Coronary artery (tissue), 2 donors: ENCODE measurements at regions not wholly inside any gene's neighbourhood (a gene's known extent, or its start where the extent isn't known, plus 50 kb on each side); places are given as distances from the start of the nearest gene placed in this dataset.

Experiments used
- DNase-seq: peaks from one replicate; pipeline ENCODE4 v3.0.0-alpha.2; 2017; ENCODE audit warnings: low spot score
- H3K27ac ChIP-seq, 2 donors: fragments of 200-600 bp; sonication (generic); one replicate each; pipeline ENCODE4 v1.5.1; 2016 to 2019
- H3K4me3 ChIP-seq: fragments of 200-600 bp; sonication (generic); 2 replicates; pipeline ENCODE4 v1.5.1; 2016; ENCODE audit warnings: mild to moderate bottlenecking, moderate library complexity
- CTCF ChIP-seq: fragments of 200-600 bp; sonication (generic); IDR thresholded peaks from one replicate; pipeline ENCODE4 v1.5.1; 2019; ENCODE audit warnings: antibody characterized with exemption

DNA sequence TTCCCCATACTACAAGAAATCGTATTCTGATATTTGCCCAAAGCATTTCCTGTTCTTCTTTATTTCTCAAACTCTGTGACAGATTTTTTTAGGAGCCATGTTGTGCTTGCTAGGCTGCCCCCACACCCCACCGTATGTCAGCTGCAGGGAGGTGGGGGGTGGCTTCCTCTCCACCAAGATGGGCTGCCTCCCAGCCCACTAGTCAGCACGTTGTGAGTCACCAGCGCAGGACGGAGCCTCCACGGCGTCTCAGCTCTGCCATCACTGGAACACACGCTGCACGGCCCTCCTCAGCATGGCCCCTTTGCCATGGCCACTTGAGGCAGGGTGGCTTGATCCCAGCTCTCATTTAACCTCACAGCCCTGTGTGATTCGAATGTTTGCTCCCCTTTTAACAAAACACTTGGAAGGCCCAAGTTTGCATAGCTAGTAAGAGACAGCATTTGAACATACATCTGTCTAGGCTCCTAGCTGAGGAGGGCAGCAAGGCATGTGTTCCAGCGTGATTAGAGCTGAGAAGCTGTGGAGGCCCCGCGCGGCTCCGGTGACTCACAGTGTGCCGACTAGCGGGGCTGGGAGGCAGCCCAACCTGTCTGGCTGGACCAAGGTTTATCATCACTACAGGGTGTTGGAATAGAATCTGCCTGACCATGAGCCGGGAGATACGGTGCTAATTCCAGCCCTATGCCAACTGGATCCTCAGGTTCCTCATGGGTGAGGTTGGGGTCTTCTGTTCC, 180.7 kb upstream of the NCAM1 start:
- Histone ChIP-seq H3K27ac (no peak overlapping the region), H3K4me3 (no peak overlapping the region)
- no peak for TF ChIP-seq CTCF
- DNase-seq, result no peak

DNA sequence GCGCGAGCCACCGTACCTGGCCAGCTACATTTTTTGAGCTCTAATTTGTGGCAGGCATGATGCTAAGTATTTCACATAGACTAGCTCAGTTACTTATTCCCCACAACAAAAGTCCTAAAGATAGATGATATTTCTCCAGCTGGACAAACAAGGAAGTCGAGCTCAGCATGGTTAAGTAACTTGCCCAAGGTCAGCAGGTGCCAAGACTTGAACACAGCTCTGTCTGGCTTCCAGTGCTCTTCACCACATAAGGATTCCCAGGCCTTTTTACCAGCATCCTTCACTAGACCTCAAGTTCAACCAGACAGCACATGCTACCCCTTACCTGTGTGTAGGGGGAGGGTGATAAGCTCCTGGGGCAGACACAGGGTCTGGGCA, 177.3 kb upstream of the NCAM1 start:
- Histone ChIP-seq H3K4me3 (peak overlapping the region; percentile 64), H3K27ac (peak overlapping the region in 1 of 2 donors; percentile 72)
- no peak for DNase-seq
- no peak for TF ChIP-seq CTCF

DNA sequence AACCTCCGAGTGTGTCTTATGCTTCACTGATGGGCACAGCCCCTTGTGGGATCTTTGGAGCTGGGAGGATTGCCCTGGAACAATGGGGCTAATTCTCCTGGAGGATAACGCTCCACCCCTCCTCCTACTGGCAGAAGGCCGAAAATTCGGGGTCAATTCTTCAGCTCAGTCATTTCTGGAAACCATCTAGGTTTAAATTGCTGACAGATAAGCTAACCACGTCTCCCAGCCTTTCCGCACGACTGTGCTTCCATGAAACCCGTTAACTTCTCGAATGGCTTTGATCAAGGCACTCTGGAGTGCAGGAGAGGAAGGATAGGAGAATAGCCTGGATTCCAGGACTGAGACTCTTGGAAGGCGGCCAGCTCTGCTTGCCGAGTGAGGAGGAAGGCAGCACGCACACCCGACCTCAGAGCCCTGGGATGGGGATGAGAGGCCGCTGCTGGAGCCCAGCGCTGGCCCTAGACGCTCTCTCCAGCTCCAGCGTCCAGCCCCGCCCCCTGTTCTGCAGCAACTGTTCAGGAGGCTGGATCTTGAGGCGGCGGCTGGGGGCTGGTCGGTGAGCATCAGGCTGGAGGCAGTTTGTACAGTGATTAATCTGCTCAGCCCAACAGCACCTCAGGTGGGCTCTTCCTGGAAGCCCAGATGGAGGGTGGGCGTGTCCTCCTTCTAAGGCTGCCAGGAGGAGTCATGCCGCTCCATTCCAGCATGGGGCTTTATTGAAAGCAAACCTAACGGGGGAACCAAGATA, 176.7 kb upstream of the NCAM1 start:
- H3K27ac ChIP-seq, result peak overlapping the region in 1 of 2 donors; percentile 72
- peak; percentile 73 for DNase-seq
- TF ChIP-seq CTCF, result no peak
- peak overlapping the region; percentile 64 for H3K4me3 ChIP-seq

DNA sequence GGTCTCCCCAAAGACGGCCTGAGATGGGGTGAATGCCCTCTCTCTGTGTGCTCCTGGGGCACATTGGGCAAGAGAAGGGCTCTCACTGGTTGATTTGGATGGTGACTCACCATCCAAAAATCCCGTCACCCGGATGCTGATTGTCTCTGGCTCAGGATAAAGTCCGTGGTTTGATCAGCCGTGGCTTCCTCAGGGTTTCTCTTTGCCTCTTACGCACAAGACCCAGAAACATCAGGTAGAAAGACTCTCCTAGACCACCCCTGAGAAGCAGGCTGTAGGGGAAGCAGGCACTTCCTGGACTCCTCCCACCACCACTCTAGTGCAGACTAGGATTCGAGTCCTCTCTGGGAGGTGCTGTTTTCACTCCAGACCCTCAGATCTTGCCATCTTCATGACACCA, 176.1 kb upstream of the NCAM1 start:
- Histone ChIP-seq H3K4me3 (peak overlapping the region; percentile 64), H3K27ac (peak overlapping the region in 1 of 2 donors; percentile 72)
- no peak for TF ChIP-seq CTCF
- DNase-seq, result peak; percentile 71

DNA sequence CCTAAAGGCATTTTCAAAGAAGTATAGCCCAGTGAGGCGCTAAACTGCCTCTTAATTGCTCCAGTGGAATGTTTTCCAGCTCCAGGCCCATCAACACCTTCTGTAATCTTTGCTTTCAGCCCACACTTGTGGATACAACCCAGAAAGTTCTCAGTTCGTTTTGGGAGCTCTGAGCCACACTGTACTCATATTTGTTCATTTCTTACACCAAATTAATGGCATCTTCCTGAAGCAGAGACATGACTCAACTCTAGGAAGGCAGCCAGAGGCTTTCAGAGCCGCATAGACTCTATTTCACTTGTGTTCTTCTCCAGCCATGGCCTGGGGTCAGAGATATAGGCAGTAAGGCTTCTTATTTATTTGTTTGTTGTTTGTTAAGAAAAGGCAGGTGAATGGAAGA, 175.5 kb upstream of the NCAM1 start:
- Histone ChIP-seq H3K4me3 (peak overlapping the region; percentile 64), H3K27ac (peak overlapping the region in 1 of 2 donors; percentile 72)
- no peak for TF ChIP-seq CTCF
- no peak for DNase-seq

DNA sequence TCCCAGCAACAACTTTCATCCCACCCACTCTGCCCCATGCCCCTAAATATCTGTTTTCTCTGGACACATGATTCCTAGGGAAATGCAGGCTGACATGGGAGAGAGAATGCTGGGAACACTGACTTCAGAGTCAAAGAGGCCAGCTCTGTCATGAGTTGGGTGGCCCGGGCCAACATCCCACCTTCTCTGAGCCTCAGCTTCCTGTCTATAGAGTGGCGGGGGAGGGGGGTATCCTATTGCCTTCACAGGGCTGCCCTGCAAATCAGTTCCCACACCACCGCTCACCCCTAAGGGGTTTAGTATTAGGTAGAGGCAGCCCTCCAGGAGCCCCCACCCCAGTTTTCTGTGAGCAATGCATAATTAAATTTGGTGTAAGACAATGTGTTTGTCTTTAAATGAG, 175.0 kb upstream of the NCAM1 start:
- no peak for TF ChIP-seq CTCF
- no peak for DNase-seq
- Histone ChIP-seq H3K4me3 (no peak overlapping the region), H3K27ac (no peak overlapping the region)
